NCI-H146 treated with DMSO at 0.1 percent for 48 hours (cell line): ENCODE measurements at regions not wholly inside any gene's neighbourhood (a gene's known extent, or its start where the extent isn't known, plus 50 kb on each side); places are given as distances from the start of the nearest gene placed in this dataset.

Source experiments
- DNase-seq: peaks from one replicate; lab custom pipeline; 2025; ENCODE audit not compliant: unreplicated experiment; lab: John Stamatoyannopoulos, UW

DNA sequence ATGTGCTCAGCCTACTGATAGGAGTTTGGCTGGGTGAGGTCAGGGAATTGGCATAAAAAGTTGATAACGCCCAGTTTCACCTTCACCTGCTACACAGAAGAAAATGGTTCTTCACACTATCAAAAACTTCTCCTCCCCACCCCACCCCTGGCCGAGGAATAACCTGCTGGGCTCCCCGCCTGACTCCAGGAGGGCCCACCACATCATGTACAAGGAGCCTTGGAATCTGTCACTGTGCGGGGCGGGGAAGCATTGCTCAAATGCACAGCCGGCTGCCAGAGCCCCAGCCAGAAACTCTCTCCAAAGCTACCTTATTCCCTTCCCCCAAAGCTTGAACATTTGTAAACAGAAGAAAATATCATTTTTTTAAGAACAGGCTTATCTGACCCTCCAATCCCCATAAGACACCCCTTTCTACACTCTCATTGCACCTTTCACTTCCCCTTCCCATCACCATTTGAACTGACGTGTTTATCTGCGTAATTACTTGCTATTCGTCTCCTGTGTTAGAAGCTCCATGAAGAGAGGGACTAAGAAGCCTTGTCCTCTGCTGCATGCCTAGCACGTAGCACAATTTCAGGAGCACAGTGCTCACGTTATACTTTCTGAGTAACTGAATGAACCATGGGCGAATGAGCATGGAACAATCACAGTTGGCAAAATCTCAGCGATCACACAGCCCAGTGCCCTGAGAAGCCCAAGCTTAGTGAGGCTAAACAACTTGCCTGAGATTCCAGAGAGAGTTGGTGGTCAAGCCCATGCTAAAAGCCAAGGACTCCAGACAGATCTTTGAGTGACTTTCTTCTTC, 82.9 kb downstream of the HES1 start:
- DNase-seq = no peak

DNA sequence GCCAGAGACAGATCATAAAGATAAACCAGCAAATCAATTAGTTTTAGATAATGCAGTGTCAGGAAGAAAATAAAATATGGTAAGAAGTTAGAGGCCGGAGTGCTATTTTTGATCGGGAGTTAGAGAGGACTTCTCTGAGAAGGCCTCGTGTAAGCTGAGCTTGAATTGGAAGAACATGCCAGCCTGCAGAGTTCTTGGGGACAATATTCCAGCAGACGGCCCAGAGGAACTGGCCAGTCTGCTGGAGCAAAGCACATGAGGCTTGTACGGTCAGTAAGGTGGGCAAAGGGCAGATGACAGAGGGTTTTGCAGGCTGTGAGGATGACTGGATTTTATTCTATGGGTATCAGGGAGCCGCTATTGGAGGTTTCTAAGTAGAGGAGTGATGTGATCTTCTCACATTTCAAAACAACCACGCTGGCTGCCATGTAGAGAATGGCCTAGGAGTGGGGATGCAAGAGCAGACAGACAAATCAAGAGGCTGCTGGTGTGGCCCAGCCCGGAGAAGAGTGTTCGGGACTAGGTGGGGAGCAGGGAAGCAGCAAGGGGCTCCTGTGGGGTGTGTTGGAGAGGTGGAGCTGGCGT, 84.0 kb downstream of the HES1 start:
- DNase-seq = no peak

GRCh38 chr3:194220901-194221326, 85.0 kb downstream of the HES1 start:
- DNase-seq = no peak

- DNase-seq = no peak
These were observed 85.4 kb downstream of the HES1 start for GRCh38 chr3:194221336-194221735.

DNA sequence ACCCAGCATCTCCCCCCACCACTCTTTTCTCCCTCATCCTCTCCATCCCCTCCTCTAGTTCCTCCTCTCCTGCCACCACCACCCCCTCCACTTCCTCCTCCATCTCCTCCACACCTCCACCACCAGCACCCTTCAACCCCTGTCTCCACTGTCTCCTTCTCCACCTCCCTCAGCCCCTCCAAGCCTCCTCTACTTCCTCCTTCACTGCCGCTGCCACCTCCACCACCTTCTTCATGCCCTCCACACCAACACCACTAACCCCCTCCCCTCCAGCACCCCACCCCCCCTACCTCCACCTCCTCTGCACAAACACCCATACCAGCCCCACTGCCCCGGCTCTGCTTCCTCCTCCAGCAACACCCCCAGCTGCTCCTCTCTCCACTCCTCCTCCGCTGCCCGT, 88.0 kb downstream of the HES1 start:
- no peak for DNase-seq

DNA sequence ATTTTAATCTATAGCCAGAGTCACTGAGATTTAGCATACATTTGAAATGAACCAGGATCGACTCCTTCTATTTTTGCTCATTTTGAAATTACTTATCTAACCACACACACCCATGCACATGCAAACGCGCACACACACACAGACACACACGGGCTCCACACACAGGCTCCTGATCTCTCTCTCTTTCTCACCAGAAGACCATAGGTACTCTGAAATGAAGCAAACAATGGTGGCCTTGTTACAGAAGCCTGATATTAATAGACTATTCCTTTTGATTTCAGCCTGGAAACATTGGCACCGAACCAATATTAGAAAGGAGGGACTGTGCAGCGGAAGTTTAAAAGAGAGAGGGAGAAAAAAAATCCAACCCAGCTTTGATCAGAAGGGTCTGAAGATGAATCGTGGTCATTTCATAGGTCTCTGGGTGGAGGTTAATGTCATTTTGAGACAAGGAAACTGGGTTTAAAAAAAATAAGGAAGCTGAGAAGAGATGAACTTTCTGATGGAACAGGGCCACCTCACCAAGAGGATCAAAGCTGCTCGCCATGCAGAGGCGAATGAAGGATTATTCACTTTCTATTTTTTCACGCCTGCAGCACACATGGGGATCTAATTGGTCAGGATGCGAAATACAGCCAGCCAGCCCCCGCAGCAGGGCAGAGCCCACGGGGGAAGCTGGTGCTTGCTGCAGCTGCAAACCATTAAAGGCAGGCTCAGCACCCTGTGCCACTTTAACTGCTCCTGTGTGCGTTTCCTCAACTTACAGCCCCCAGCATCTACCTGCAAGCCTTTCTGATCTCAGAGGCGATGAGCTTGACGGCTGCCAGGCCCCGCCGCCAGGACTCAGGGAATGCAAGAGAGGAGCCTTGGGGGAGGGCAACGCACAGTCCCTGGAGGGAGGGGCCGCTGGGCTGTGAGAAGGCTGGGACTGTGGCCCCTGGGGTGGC, 88.8 kb downstream of the HES1 start:
- DNase-seq = no peak

DNA sequence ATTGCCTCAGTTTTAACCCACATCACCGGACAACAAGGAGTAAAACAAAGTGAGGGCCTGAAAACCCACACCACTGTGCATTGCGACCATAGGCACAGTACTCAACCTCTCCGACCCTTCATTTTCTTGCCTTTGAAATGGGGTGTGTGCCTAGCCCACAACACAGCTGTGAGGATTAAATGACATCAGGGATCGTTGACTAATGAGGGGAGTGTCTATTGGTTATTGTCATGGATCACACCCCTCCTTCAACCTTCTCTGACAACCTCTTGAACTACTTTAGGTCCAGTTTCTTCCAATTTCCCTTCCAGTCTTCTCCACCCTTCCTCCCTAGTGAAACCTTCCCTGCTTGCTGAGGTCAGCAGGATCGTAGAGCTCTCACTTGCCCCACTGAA, 89.5 kb downstream of the HES1 start:
- DNase-seq = no peak

GRCh38 chr3:194225988-194226663, 90.2 kb downstream of the HES1 start:
- DNase-seq = no peak

DNA sequence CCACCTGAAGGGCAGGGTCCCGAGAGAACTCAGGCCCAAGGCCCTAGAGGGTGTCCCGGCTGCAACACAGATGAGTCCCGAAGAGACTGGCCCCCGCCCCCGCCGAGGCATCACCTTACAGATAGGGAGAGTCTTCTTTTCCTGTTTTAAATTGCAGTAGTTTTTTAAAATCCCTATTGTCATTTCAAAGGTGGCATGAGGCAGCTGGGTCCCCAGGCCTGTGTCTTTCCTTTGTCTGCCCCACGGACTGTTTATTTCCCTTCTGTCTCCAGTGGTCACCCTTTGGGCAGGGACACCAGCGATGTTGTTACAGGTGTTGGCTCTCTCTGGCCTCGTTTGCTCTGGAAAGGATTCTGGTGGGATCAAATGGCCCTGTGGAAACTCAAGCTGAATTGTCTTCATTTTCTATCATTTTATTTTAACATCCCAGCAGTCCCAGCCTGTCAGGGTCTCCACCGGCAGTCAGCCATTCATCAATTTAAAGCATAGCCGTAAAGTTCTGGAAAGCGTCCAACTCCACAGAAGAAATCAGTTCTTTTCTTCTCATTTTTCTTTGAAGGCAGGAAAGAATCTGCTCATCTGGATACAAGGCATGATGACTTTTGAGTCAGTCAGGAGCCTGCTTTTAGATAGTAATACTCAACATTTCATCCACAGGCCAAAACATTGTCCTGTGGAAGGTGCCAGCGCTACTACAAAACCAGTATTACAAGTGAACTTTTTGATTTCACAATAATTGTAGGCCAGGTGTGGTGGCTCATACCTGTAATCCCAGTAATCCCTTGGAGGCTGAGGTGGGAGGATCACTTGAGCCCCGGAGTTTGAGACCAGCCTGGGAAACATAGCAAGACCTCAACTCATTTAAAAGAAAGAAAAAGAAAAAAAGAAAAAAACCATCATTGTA, 96.2 kb downstream of the HES1 start:
- DNase-seq = peak; percentile 46

DNA sequence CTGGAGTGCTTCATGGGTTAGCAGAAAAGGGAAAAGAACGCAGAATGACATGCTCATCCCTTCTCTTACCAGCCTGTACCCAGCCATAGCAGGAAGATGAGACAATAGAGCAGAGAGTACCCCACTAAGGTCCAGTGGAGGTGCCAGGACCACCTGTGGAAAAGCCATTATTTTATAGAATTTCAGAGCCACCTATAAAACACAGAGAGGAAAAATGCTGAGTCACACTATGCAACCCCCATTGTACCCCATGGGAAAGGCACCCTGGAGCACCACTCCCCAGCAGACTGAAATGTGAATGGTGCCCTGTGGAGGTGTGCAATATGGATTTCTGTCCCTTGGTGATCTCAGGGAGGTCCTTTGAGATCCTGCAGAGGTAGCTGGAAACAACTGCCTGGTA, 97.2 kb downstream of the HES1 start:
- no peak for DNase-seq

DNA sequence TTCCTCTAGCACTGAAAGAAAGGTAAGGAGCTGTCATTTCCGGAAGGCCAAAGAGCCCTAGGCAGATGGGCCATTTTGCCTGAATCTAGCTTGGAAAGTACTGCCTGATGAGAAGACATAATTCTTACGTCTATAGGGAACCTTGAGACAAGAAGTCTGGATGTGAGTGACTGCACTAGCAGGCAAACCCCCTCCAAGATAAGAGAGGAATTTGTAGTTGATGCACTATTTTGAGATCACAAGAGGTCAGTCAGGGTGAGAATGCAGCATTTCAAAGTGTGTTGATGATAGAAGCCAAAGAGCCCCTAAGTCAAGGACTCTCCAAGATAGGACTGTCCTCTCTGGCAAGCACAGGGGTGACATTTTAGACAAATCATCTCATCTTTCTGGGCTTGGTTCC, 99.2 kb downstream of the HES1 start:
- DNase-seq = no peak

- no peak for DNase-seq
These were observed 101.2 kb downstream of the HES1 start for GRCh38 chr3:194237110-194237509.

DNA sequence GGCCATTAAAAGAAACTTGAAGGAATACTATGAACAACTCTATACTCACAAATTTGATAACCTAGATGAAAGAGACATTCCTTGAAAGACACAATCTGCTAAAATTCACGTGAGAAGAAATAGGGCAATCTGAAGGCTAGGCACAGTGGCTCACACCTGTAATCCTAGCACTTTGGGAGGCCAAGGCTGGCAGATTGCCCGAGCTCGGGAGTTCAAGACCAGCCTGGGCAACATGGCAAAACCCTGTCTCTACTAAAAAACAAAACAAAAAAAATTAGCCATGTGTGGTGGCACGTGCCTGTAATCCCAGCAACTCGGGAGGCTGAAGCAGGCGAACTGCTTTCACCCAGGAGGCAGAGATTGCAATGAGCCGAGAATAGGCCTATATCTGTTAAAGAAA, 104.8 kb downstream of the HES1 start:
- no peak for DNase-seq

GRCh38 chr3:194243172-194243837, 107.4 kb downstream of the HES1 start:
- DNase-seq = no peak

- DNase-seq = peak; percentile 38
These were observed 107.0 kb downstream of the CPN2 start for GRCh38 chr3:194244167-194244566.

DNA sequence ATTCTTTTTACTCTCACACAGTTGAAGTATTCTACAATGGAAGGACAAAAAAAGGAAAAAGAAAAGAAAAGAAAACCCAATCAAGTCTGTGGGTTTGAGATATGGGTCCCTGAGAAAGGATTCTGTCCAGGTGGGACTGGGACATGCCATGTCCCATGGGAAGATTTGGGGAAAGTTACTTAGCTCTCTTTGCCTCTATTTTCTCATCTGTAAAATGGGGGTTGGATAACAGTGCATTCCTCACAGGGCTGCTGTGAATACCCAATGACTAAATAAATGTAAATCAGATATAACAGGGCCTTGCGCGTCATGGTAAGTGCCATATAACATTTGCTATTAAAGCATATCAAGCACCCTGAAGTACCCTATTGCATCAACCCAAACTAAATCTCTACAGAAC, 105.7 kb downstream of the CPN2 start:
- no peak for DNase-seq

DNA sequence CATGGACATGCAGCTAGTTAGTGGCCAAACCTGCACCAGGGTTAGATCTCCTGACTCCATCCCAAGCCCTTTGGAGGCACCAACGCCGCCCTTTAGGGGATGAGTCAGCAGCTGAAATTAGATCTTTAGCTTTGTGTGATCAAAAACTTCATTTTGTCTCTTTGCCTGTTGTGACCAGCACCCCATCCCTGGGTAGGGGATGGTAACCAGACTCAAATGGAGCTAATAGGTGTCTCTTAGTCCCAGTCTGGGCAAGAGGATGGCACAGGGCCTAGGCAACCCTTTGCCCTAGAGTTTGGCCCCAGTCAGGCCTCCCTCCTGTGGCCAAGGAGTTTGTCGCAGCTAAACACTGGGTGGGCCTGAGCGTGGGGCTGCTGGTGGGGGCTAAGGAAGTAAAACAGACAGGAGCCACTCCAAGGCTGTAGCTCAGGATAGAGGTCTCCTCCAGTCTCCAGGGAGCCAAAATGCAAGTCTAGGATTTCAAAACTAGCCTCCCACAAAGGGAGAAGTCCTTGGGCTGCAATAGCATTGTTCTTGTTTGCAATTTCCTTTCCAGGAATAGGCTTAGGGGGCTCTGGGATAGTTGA, 105.1 kb downstream of the CPN2 start:
- no peak for DNase-seq

DNA sequence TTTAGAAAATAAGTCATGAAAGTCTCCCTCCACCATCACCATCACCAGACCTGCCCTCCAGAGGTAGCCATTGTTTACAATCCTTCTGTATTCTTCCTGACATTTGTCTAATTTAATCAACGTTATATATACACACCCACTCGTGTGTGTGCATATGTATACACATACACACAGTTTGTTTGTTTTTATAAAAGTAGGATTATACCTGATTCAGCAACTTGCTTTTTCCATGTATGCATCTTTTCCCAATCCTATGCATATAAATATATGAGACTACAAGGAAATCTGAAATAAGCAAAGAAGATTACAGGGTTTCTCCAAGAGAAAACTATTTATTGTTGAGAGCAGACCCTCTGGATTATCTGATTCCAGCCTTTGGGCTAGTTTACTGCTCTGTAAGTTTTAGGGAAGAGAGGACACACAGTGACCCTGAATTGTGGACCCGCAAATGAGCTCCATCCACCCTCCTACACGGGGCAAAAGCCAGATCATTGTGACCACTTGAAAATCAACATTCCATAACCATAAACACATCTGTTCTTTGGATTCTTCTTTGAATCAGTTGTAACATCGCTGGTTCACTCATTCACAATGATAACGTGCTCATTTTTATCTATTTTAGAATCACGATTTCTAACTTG, 104.3 kb downstream of the CPN2 start:
- no peak for DNase-seq

DNA sequence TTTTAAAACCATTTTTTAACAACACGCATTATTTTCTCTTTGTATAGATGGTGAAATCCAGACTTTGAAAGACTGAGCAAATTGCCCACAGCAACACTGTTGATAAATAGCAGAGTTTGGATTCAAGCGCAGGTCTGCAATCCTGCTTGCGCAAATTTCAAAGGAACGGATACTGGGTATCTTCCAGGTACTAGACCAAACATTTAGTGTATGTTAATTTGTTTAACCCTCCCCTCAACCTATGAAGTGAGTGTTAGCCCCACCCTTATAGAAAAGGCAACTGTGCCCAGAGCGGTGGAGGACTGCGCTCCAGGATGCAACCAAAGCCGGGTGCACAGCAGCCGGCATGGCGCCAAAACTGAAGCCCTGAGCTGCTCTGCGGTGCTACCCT, 103.8 kb downstream of the CPN2 start:
- no peak for DNase-seq
